Rectal smooth muscle tissue (tissue), 1 donor: ENCODE measurements at regions not wholly inside any gene's neighbourhood (a gene's known extent, or its start where the extent isn't known, plus 50 kb on each side); places are given as distances from the start of the nearest gene placed in this dataset.

Experiments
- H3K27ac ChIP-seq: one replicate; pipeline ENCODE4 v1.7.0; 2013; ENCODE audit warnings: low read depth, low read length, inconsistent platforms
- H3K27me3 ChIP-seq: one replicate; pipeline ENCODE4 v1.7.0; 2013; ENCODE audit warnings: low read length; ENCODE audit not compliant: control insufficient read depth, insufficient read depth
- H3K36me3 ChIP-seq: one replicate; pipeline ENCODE4 v1.7.0; 2013; ENCODE audit warnings: low read length; ENCODE audit not compliant: control insufficient read depth, insufficient read depth
- H3K4me1 ChIP-seq: one replicate; pipeline ENCODE4 v1.7.0; 2013; ENCODE audit warnings: low read length; ENCODE audit not compliant: control insufficient read depth, insufficient read depth
- H3K4me3 ChIP-seq: one replicate; pipeline ENCODE4 v1.7.0; 2013; ENCODE audit warnings: low read length
- H3K9ac ChIP-seq: one replicate; pipeline ENCODE4 v1.7.0; 2013; ENCODE audit warnings: low read length

- Histone ChIP-seq H3K27me3 (no peaks in the 10 kb centered on the region), H3K36me3 (no peaks in the 10 kb centered on the region), H3K4me3 (no peak overlapping the region), H3K27ac (no peak overlapping the region), H3K4me1 (no peaks in the 10 kb centered on the region), H3K9ac (no peak overlapping the region)
Measured at GRCh38 chr4:163582703-163583102, 88.2 kb downstream of the TMA16 start.

- Histone ChIP-seq H3K4me3 (no peak overlapping the region), H3K9ac (no peak overlapping the region), H3K36me3 (no peaks in the 10 kb centered on the region), H3K4me1 (no peaks in the 10 kb centered on the region), H3K27ac (no peak overlapping the region), H3K27me3 (no peaks in the 10 kb centered on the region)
Measured at GRCh38 chr4:163587867-163588266, 93.4 kb downstream of the TMA16 start.

- Histone ChIP-seq H3K4me3 (no peak overlapping the region), H3K36me3 (no peaks in the 10 kb centered on the region), H3K27me3 (no peaks in the 10 kb centered on the region), H3K9ac (no peak overlapping the region), H3K4me1 (no peaks in the 10 kb centered on the region), H3K27ac (no peak overlapping the region)
Measured at GRCh38 chr4:163588532-163588931, 94.0 kb downstream of the TMA16 start.

- Histone ChIP-seq H3K4me3 (no peak overlapping the region), H3K9ac (no peak overlapping the region), H3K36me3 (no peaks in the 10 kb centered on the region), H3K27ac (no peak overlapping the region), H3K4me1 (no peaks in the 10 kb centered on the region), H3K27me3 (no peaks in the 10 kb centered on the region)
Measured at GRCh38 chr4:163590103-163590502, 95.6 kb downstream of the TMA16 start.

- Histone ChIP-seq H3K36me3 (no peaks in the 10 kb centered on the region), H3K4me1 (no peaks in the 10 kb centered on the region), H3K27me3 (no peaks in the 10 kb centered on the region), H3K4me3 (no peak overlapping the region), H3K27ac (no peak overlapping the region), H3K9ac (no peak overlapping the region)
Measured at GRCh38 chr4:163590619-163591264, 96.3 kb downstream of the TMA16 start.

- Histone ChIP-seq H3K9ac (no peak overlapping the region), H3K27ac (no peak overlapping the region), H3K4me1 (no peaks in the 10 kb centered on the region), H3K27me3 (no peaks in the 10 kb centered on the region), H3K36me3 (no peaks in the 10 kb centered on the region), H3K4me3 (no peak overlapping the region)
Measured at GRCh38 chr4:163591614-163592020, 97.1 kb downstream of the TMA16 start.

GRCh38 chr4:163592212-163592611 is 97.7 kb downstream of the TMA16 start:
- H3K9ac ChIP-seq, result no peak overlapping the region
- H3K36me3 ChIP-seq, result no peaks in the 10 kb centered on the region
- H3K4me1 ChIP-seq, result no peaks in the 10 kb centered on the region
- H3K4me3 ChIP-seq, result no peak overlapping the region
- no peak overlapping the region for H3K27ac ChIP-seq
- H3K27me3 ChIP-seq, result no peaks in the 10 kb centered on the region

GRCh38 chr4:163595580-163595979 is 101.1 kb downstream of the TMA16 start:
- H3K9ac ChIP-seq, result no peak overlapping the region
- H3K27ac ChIP-seq, result no peak overlapping the region
- H3K4me1 ChIP-seq, result no peaks in the 10 kb centered on the region

GRCh38 chr4:163598028-163598427 is 103.5 kb downstream of the TMA16 start:
- H3K36me3 ChIP-seq, result no peaks in the 10 kb centered on the region
- no peaks in the 10 kb centered on the region for H3K27me3 ChIP-seq
- H3K4me3 ChIP-seq, result no peak overlapping the region
- H3K27ac ChIP-seq, result no peak overlapping the region
- H3K4me1 ChIP-seq, result no peaks in the 10 kb centered on the region
- H3K9ac ChIP-seq, result no peak overlapping the region

More at GRCh38 chr4:163595580-163595979, 101.1 kb downstream of the TMA16 start:
- no peak overlapping the region for H3K4me3 ChIP-seq
- H3K36me3 ChIP-seq, result no peaks in the 10 kb centered on the region
- H3K27me3 ChIP-seq, result no peaks in the 10 kb centered on the region

GRCh38 chr4:163598489-163598888 is 104.0 kb downstream of the TMA16 start:
- Histone ChIP-seq H3K36me3 (no peaks in the 10 kb centered on the region), H3K4me1 (no peaks in the 10 kb centered on the region), H3K27ac (no peak overlapping the region), H3K4me3 (no peak overlapping the region), H3K27me3 (no peaks in the 10 kb centered on the region), H3K9ac (no peak overlapping the region)

- Histone ChIP-seq H3K4me3 (no peak overlapping the region), H3K27me3 (no peaks in the 10 kb centered on the region), H3K27ac (no peak overlapping the region), H3K9ac (no peak overlapping the region), H3K36me3 (no peaks in the 10 kb centered on the region), H3K4me1 (no peaks in the 10 kb centered on the region)
Measured at GRCh38 chr4:163600727-163601126, 106.2 kb downstream of the TMA16 start.

- Histone ChIP-seq H3K36me3 (no peaks in the 10 kb centered on the region), H3K4me3 (no peak overlapping the region), H3K9ac (no peak overlapping the region), H3K27ac (no peak overlapping the region), H3K27me3 (no peaks in the 10 kb centered on the region), H3K4me1 (no peaks in the 10 kb centered on the region)
Measured at GRCh38 chr4:163603257-163603656, 108.8 kb downstream of the TMA16 start.

- H3K27ac ChIP-seq, result no peak overlapping the region
- H3K4me3 ChIP-seq, result no peak overlapping the region
- H3K9ac ChIP-seq, result no peak overlapping the region
- H3K4me1 ChIP-seq, result no peaks in the 10 kb centered on the region
- H3K27me3 ChIP-seq, result no peaks in the 10 kb centered on the region
- no peaks in the 10 kb centered on the region for H3K36me3 ChIP-seq
Measured at GRCh38 chr4:163606896-163607691, 112.6 kb downstream of the TMA16 start.
